ENCODE measurements at regions not wholly inside any gene's neighbourhood (a gene's known extent, or its start where the extent isn't known, plus 50 kb on each side); places are given as distances from the start of the nearest gene placed in this dataset.

GRCh38 chr4:15318621-15319348 is 109.0 kb upstream of the C1QTNF7 start:
- TF ChIP-seq CTCF (conservative IDR thresholded peaks at IDR 0.05; ENCODE audit: low read length) (no peak), EZH2phosphoT487 (IDR thresholded peaks at IDR 0.05; ENCODE audit: borderline replicate concordance) (no peak)
